Ammon's horn (tissue), 1 donor: ENCODE measurements at regions not wholly inside any gene's neighbourhood (a gene's known extent, or its start where the extent isn't known, plus 50 kb on each side); places are given as distances from the start of the nearest gene placed in this dataset.
"Not testable (repeated sequence)": the region's sequence is repeated elsewhere in the genome, so short reads cannot be mapped to it uniquely, and the experiment has no call there.

ENCODE experiments used
- DNase-seq: peaks from one replicate; pipeline ENCODE4 v3.0.0-alpha.2; 2016; ENCODE audit warnings: low spot score

GRCh38 chr5:56763711-56764466 is 51.5 kb upstream of the MAP3K1 start:
- DNase-seq: peak; percentile 16

GRCh38 chr5:56763182-56763581 is 52.2 kb upstream of the MAP3K1 start:
- DNase-seq: no peak

- DNase-seq: no peak
Measured at GRCh38 chr5:56761151-56761885, 54.0 kb upstream of the MAP3K1 start.

GRCh38 chr5:56760723-56761122 is 54.6 kb upstream of the MAP3K1 start:
- no peak for DNase-seq

- DNase-seq: no peak
Measured at GRCh38 chr5:56759521-56760216, 55.7 kb upstream of the MAP3K1 start.

GRCh38 chr5:56757077-56757476 is 58.3 kb upstream of the MAP3K1 start:
- no peak for DNase-seq

- DNase-seq: no peak
Measured at GRCh38 chr5:56755036-56755555, 60.3 kb upstream of the MAP3K1 start.

GRCh38 chr5:56753588-56753987 is 61.8 kb upstream of the MAP3K1 start:
- DNase-seq: not testable (repeated sequence)

GRCh38 chr5:56751572-56752313 is 63.6 kb upstream of the MAP3K1 start:
- DNase-seq: no peak

GRCh38 chr5:56749842-56750241 is 65.5 kb upstream of the MAP3K1 start:
- DNase-seq: no peak

GRCh38 chr5:56746553-56747339 is 68.6 kb upstream of the MAP3K1 start:
- DNase-seq: no peak

GRCh38 chr5:56745864-56746263 is 69.5 kb upstream of the MAP3K1 start:
- no peak for DNase-seq

GRCh38 chr5:56740868-56741267 is 74.5 kb upstream of the MAP3K1 start:
- DNase-seq: no peak

- DNase-seq: no peak
Measured at GRCh38 chr5:56739990-56740389, 75.4 kb upstream of the MAP3K1 start.

GRCh38 chr5:56737951-56738606 is 77.3 kb upstream of the MAP3K1 start:
- DNase-seq: no peak

GRCh38 chr5:56737002-56737621 is 78.2 kb upstream of the MAP3K1 start:
- DNase-seq: no peak

GRCh38 chr5:56735849-56736641 is 79.3 kb upstream of the MAP3K1 start:
- peak; percentile 43 for DNase-seq

GRCh38 chr5:56734091-56734694 is 81.2 kb upstream of the MAP3K1 start:
- DNase-seq: no peak

GRCh38 chr5:56733580-56733979 is 81.8 kb upstream of the MAP3K1 start:
- DNase-seq: no peak
